GM12878 (cell line): ENCODE measurements at regions not wholly inside any gene's neighbourhood (a gene's known extent, or its start where the extent isn't known, plus 50 kb on each side); places are given as distances from the start of the nearest gene placed in this dataset.

Experiments
- ATAC-seq: fragments of 200-7000 bp; cut with Tn5 transposase; 3 replicates; pipeline ENCODE4 v1.9.1; 2020; ENCODE audit warnings: mild to moderate bottlenecking, moderate library complexity
- BruUV-seq: library from RNA; stranded (reverse); fragments of 400-500 nt; replicated peaks from 2 replicates; lab custom pipeline; 2021; lab: Mats Ljungman, UMichigan
- CTCF ChIA-PET: fragments of 300-600 bp; sonication (Branson Sonifier 250); formaldehyde crosslinking; extraction: SDS; loops from one replicate; lab custom pipeline; 2021; ENCODE audit warnings: inconsistent platforms; lab: Yijun Ruan, JAX
- POLR2A ChIA-PET: fragments of 350-600 bp; formaldehyde crosslinking; extraction: SDS; loops from one replicate; lab custom pipeline; 2021; ENCODE audit warnings: inconsistent platforms; lab: Charles Lee
- RAD21 ChIA-PET: fragments of 300-600 bp; sonication (Branson Sonifier 250); formaldehyde crosslinking; loops from one replicate; lab custom pipeline; 2023; ENCODE audit warnings: antibody characterized with exemption; ENCODE audit not compliant: unreplicated experiment; lab: Charles Lee
- SMC1A ChIA-PET: fragments of 300-600 bp; sonication (Branson Sonifier 250); formaldehyde crosslinking; loops from one replicate; lab custom pipeline; 2023; ENCODE audit not compliant: unreplicated experiment, uncharacterized antibody; lab: Charles Lee
- DNase-seq: peaks from one replicate; pipeline ENCODE4 v3.0.0-alpha.2; 2011; ENCODE audit warnings: low read depth, low spot score
- FAIRE-seq: peaks from 3 replicates; lab custom pipeline; 2011; peaks lifted over from hg19 to GRCh38; lab: Jason Lieb, UNC
- H2AFZ ChIP-seq: 2 replicates; pipeline ENCODE4 v1.6.0; 2011; ENCODE audit warnings: low read depth, low read length, control low read depth; ENCODE audit not compliant: control insufficient read depth
- H3K27ac ChIP-seq: 2 replicates; pipeline ENCODE4 v1.5.1; 2011; ENCODE audit warnings: control low read depth; ENCODE audit not compliant: control insufficient read depth, insufficient read depth
- H3K27me3 ChIP-seq, 2 experiments: replicated peaks in 1 of 2; 2 replicates each; pipeline versions ENCODE4 v1.6.0 to v1.6.1; 2011; ENCODE audit warnings: low read length in 1 of 2; ENCODE audit not compliant: control insufficient read depth in 2 of 2, insufficient read depth in 2 of 2
- H3K36me3 ChIP-seq, 2 experiments: 2 replicates each; pipeline ENCODE4 v1.5.1; 2011; ENCODE audit warnings: low read length in 1 of 2; ENCODE audit not compliant: control insufficient read depth in 2 of 2, insufficient read depth in 2 of 2
- H3K4me1 ChIP-seq: 2 replicates; pipeline ENCODE4 v1.6.1; 2011; ENCODE audit warnings: mild to moderate bottlenecking, low read length, moderate library complexity, mixed read lengths; ENCODE audit not compliant: control insufficient read depth, insufficient read depth
- H3K4me2 ChIP-seq: 2 replicates; pipeline ENCODE4 v1.6.0; 2011; ENCODE audit warnings: control low read depth; ENCODE audit not compliant: control insufficient read depth, insufficient read depth
- H3K4me3 ChIP-seq: fragments of 200-600 bp; sonication (generic); 2 replicates; pipeline ENCODE4 v1.5.1; 2016
- H3K79me2 ChIP-seq: 2 replicates; pipeline ENCODE4 v1.6.0; 2011; ENCODE audit warnings: low read length; ENCODE audit not compliant: control insufficient read depth, insufficient read depth
- H3K9ac ChIP-seq: 2 replicates; pipeline ENCODE4 v1.8.0; 2011; ENCODE audit warnings: low read length, control low read depth, mixed read lengths; ENCODE audit not compliant: control insufficient read depth, insufficient read depth
- H3K9me3 ChIP-seq: replicated peaks from 3 replicates; pipeline ENCODE4 v1.5.1; 2011; ENCODE audit warnings: mild to moderate bottlenecking, low read length; ENCODE audit not compliant: control insufficient read depth, insufficient read depth
- H4K20me1 ChIP-seq: 2 replicates; pipeline ENCODE4 v1.6.0; 2011; ENCODE audit not compliant: control insufficient read depth, insufficient read depth
- BACH1 ChIP-seq: fragments of 450-650 bp; IDR thresholded peaks from 2 replicates; pipeline ENCODE4 v1.6.1; 2017; ENCODE audit warnings: mild to moderate bottlenecking, borderline replicate concordance
- FOXK2 ChIP-seq: fragments of 450-650 bp; IDR thresholded peaks from 2 replicates; pipeline ENCODE4 v1.6.1; 2017; ENCODE audit warnings: mild to moderate bottlenecking, moderate library complexity
- KDM1A ChIP-seq: fragments of 200-600 bp; sonication (generic); IDR thresholded peaks from 2 replicates; pipeline ENCODE4 v1.6.1; 2016; ENCODE audit warnings: borderline replicate concordance
- SIN3A ChIP-seq: IDR thresholded peaks from 2 replicates; pipeline ENCODE4 v1.6.1; 2012; ENCODE audit warnings: low read depth, low read length, improper control_type of control experiment
- SMAD5 ChIP-seq: IDR thresholded peaks from 2 replicates; pipeline ENCODE4 v1.6.1; 2016; ENCODE audit warnings: antibody characterized with exemption, low read depth
- STAT3 ChIP-seq: IDR thresholded peaks from 2 replicates; pipeline ENCODE4 v1.6.1; 2011; ENCODE audit warnings: low read depth, low read length, improper control_type of control experiment
- ZNF207 ChIP-seq: fragments of 450-650 bp; IDR thresholded peaks from 2 replicates; pipeline ENCODE4 v1.6.1; 2014; ENCODE audit warnings: antibody characterized with exemption, mild to moderate bottlenecking, borderline replicate concordance
- ZNF217 ChIP-seq: fragments of 450-650 bp; IDR thresholded peaks from 2 replicates; pipeline ENCODE4 v1.6.1; 2017; ENCODE audit warnings: antibody characterized with exemption, mild to moderate bottlenecking
- in situ Hi-C: fragments of 300-500 bp; cut with MboI; formaldehyde crosslinking; loops from 9 replicates; pipeline ENCODE4 v1.14.3; 2018; ENCODE audit warnings: mixed read lengths
- intact Hi-C: fragments of 100-400 bp; cut with micrococcal nuclease; formaldehyde crosslinking; loops from one replicate; pipeline ENCODE4 v1.14.2; 2022; ENCODE audit not compliant: unreplicated experiment
- TF ChIP-seq, protein P1 (sequence below): fragments of 450-650 bp; IDR thresholded peaks from 2 replicates; pipeline ENCODE4 v1.6.1; 2016; ENCODE audit warnings: mild to moderate bottlenecking
- TF ChIP-seq, protein P2 (sequence below): fragments of 150-350 bp; IDR thresholded peaks from 2 replicates; pipeline ENCODE4 v1.6.1; 2014; ENCODE audit warnings: mild to moderate bottlenecking, low read depth, low read length
- TF ChIP-seq, protein P3 (sequence below): fragments of 450-650 bp; formaldehyde crosslinking; IDR thresholded peaks from 2 replicates; pipeline ENCODE4 v1.4.0; 2020; ENCODE audit warnings: mild to moderate bottlenecking, moderate library complexity

DNA sequence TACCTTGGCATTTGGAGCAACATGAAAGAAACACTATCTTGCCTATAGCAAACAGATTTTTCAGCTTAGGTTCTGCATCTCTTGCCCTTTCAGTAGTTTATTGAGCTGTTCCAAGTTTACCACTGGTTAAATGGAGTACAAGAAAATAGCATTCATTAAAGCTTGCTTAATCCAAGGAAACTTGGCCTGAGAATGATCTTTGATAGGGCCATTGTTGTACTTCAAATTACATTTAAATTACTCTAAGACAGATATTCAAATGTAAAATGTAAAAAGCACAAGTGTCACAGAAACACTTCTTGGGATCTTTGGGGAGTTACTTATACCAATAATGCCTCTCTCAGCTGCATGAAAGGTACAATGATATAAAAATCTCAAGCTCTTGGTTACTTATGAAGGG is 609.0 kb upstream of the HTR2C start:
- TF ChIP-seq STAT3 (no peak), KDM1A (no peak), SMAD5 (no peak), FOXK2 (no peak), BACH1 (no peak), ZNF207 (no peak), ZNF217 (no peak), SIN3A (no peak)
- TF ChIP-seq, protein P1, sequence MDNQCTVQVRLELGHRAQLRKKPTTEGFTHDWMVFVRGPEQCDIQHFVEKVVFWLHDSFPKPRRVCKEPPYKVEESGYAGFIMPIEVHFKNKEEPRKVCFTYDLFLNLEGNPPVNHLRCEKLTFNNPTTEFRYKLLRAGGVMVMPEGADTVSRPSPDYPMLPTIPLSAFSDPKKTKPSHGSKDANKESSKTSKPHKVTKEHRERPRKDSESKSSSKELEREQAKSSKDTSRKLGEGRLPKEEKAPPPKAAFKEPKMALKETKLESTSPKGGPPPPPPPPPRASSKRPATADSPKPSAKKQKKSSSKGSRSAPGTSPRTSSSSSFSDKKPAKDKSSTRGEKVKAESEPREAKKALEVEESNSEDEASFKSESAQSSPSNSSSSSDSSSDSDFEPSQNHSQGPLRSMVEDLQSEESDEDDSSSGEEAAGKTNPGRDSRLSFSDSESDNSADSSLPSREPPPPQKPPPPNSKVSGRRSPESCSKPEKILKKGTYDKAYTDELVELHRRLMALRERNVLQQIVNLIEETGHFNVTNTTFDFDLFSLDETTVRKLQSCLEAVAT = no peak
- TF ChIP-seq, protein P2, sequence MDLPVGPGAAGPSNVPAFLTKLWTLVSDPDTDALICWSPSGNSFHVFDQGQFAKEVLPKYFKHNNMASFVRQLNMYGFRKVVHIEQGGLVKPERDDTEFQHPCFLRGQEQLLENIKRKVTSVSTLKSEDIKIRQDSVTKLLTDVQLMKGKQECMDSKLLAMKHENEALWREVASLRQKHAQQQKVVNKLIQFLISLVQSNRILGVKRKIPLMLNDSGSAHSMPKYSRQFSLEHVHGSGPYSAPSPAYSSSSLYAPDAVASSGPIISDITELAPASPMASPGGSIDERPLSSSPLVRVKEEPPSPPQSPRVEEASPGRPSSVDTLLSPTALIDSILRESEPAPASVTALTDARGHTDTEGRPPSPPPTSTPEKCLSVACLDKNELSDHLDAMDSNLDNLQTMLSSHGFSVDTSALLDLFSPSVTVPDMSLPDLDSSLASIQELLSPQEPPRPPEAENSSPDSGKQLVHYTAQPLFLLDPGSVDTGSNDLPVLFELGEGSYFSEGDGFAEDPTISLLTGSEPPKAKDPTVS = no peak
- TF ChIP-seq, protein P3, sequence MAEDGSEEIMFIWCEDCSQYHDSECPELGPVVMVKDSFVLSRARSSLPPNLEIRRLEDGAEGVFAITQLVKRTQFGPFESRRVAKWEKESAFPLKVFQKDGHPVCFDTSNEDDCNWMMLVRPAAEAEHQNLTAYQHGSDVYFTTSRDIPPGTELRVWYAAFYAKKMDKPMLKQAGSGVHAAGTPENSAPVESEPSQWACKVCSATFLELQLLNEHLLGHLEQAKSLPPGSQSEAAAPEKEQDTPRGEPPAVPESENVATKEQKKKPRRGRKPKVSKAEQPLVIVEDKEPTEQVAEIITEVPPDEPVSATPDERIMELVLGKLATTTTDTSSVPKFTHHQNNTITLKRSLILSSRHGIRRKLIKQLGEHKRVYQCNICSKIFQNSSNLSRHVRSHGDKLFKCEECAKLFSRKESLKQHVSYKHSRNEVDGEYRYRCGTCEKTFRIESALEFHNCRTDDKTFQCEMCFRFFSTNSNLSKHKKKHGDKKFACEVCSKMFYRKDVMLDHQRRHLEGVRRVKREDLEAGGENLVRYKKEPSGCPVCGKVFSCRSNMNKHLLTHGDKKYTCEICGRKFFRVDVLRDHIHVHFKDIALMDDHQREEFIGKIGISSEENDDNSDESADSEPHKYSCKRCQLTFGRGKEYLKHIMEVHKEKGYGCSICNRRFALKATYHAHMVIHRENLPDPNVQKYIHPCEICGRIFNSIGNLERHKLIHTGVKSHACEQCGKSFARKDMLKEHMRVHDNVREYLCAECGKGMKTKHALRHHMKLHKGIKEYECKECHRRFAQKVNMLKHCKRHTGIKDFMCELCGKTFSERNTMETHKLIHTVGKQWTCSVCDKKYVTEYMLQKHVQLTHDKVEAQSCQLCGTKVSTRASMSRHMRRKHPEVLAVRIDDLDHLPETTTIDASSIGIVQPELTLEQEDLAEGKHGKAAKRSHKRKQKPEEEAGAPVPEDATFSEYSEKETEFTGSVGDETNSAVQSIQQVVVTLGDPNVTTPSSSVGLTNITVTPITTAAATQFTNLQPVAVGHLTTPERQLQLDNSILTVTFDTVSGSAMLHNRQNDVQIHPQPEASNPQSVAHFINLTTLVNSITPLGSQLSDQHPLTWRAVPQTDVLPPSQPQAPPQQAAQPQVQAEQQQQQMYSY (CRISPR knock-in tag) = no peak
- BruUV-seq = no TSS peak
- Histone ChIP-seq H2AFZ (no peak overlapping the region), H3K36me3 (no peaks in the 10 kb centered on the region), H3K4me3 (no peak overlapping the region), H3K79me2 (no peaks in the 10 kb centered on the region), H3K9ac (no peak overlapping the region), H3K27ac (no peak overlapping the region), H3K4me1 (no peaks in the 10 kb centered on the region), H3K27me3 (no peaks in the 10 kb centered on the region), H3K4me2 (no peak overlapping the region), H3K9me3 (no peaks in the 10 kb centered on the region), H4K20me1 (no peaks in the 10 kb centered on the region)
- CTCF ChIA-PET = no interaction called here
- intact Hi-C loops = no loop called here
- FAIRE-seq (no peak), ATAC-seq (no peak), DNase-seq (no peak)
- in situ Hi-C loops = no loop called here
- RAD21 ChIA-PET = interaction anchor here (0.6 kb wide), 1 partner anchor 82 kb away, joined by 4 read pairs; no protein-coding TSS in a partner anchor
- SMC1A ChIA-PET = no interaction called here
- POLR2A ChIA-PET = no interaction called here
